ENCODE measurements at regions not wholly inside any gene's neighbourhood (a gene's known extent, or its start where the extent isn't known, plus 50 kb on each side); places are given as distances from the start of the nearest gene placed in this dataset.

DNA sequence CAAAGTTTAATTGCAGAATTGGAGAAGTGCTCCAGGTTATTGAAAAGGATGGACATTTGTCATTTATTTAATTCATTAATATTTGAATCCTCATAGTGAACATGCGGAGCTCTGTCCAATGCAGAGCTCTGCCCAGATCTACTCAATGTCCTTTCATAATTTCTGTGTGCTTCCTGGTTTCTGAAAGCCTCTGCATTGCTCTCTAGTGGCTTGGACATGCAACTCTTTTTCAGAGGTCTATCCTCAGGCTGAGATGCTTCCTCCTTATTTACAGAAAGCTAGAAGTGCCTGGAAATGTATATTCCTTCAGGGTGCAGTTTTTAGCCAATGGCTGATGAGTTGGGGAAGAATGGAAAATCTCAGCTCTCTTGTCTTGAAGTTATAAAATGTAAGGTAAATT is 786.1 kb upstream of the AADAT start:
- TF ChIP-seq, protein P1, sequence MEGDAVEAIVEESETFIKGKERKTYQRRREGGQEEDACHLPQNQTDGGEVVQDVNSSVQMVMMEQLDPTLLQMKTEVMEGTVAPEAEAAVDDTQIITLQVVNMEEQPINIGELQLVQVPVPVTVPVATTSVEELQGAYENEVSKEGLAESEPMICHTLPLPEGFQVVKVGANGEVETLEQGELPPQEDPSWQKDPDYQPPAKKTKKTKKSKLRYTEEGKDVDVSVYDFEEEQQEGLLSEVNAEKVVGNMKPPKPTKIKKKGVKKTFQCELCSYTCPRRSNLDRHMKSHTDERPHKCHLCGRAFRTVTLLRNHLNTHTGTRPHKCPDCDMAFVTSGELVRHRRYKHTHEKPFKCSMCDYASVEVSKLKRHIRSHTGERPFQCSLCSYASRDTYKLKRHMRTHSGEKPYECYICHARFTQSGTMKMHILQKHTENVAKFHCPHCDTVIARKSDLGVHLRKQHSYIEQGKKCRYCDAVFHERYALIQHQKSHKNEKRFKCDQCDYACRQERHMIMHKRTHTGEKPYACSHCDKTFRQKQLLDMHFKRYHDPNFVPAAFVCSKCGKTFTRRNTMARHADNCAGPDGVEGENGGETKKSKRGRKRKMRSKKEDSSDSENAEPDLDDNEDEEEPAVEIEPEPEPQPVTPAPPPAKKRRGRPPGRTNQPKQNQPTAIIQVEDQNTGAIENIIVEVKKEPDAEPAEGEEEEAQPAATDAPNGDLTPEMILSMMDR (IDR thresholded peaks at IDR 0.05 in 4 of 5, conservative IDR thresholded peaks at IDR 0.05 in 1 of 5): no peak
- TF ChIP-seq POLR2A (IDR thresholded peaks at IDR 0.05): no peak

Data from gastrocnemius medialis (tissue), 4 donors.